Gastrocnemius medialis (tissue), 4 donors: ENCODE measurements at regions not wholly inside any gene's neighbourhood (a gene's known extent, or its start where the extent isn't known, plus 50 kb on each side); places are given as distances from the start of the nearest gene placed in this dataset.

ENCODE experiments used
- ATAC-seq, 2 donors: fragments of 150-250 bp; one replicate each; pipeline ENCODE4 v1.9.1; 2016
- DNase-seq, 2 donors: peaks; one replicate each; pipeline ENCODE4 v3.0.0-alpha.2; 2019
- H3K27ac ChIP-seq, 4 donors: fragments of 200-600 bp; sonication (generic); 1 replicate in 1 of 4; 2 replicates in 3 of 4; pipeline ENCODE4 v1.5.1; 2016 to 2018; ENCODE audit warnings: mild to moderate bottlenecking in 2 of 4, moderate library complexity in 1 of 4
- H3K27me3 ChIP-seq, 3 donors: fragments of 200-600 bp; sonication (generic) in 2 of 3; 1 replicate in 1 of 3; 2 replicates in 2 of 3; pipeline versions ENCODE4 v1.5.1 to v1.6.0; 2016 to 2019; ENCODE audit warnings: mild to moderate bottlenecking in 1 of 3, moderate library complexity in 1 of 3
- H3K36me3 ChIP-seq, 2 donors: fragments of 200-600 bp; sonication (generic) in 1 of 2; one replicate each; pipeline ENCODE4 v1.5.1; 2017 to 2018
- H3K4me1 ChIP-seq, 2 donors: fragments of 200-600 bp; sonication (generic) in 1 of 2; one replicate each; pipeline ENCODE4 v1.5.1; 2016 to 2017; ENCODE audit warnings: mild to moderate bottlenecking in 2 of 2
- H3K4me3 ChIP-seq, 4 donors: fragments of 200-600 bp; sonication (generic) in 3 of 4; 1 replicate in 1 of 4; 2 replicates in 3 of 4; pipeline ENCODE4 v1.5.1; 2016 to 2019; ENCODE audit warnings: mild to moderate bottlenecking in 2 of 4
- H3K9me3 ChIP-seq, 3 donors: fragments of 200-600 bp; sonication (generic) in 2 of 3; 1 replicate in 1 of 3; 2 replicates in 2 of 3; pipeline ENCODE4 v1.5.1; 2016 to 2019
- POLR2A ChIP-seq, 2 donors: fragments of 450-650 bp; IDR thresholded peaks; one replicate each; pipeline ENCODE4 v1.6.1; 2017; ENCODE audit warnings: antibody characterized with exemption in 2 of 2, mild to moderate bottlenecking in 2 of 2, moderate library complexity in 2 of 2
- in situ Hi-C, 4 donors: fragments of 200-750 bp; cut with MboI; loops; one replicate each; pipeline versions ENCODE4 v1.15.0 to v1.8.0; 2017; ENCODE audit warnings: low sequenced_read_pairs in 4 of 4
- intact Hi-C: fragments of 100-400 bp; cut with DNase I; formaldehyde crosslinking; loops from one replicate; pipeline ENCODE4 v1.15.1; 2023; ENCODE audit warnings: low total_unique reads
- TF ChIP-seq, protein P1 (sequence below), 5 experiments: fragments of 450-650 bp in 3 of 5; fragments of 200-600 bp in 2 of 5; sonication (generic) in 2 of 5; IDR thresholded peaks in 4 of 5; conservative IDR thresholded peaks in 1 of 5; 1 replicate in 4 of 5; 2 replicates in 1 of 5; pipeline ENCODE4 v1.5.1; 2016 to 2019; ENCODE audit warnings: antibody characterized with exemption in 5 of 5, mild to moderate bottlenecking in 3 of 5, moderate library complexity in 3 of 5

DNA sequence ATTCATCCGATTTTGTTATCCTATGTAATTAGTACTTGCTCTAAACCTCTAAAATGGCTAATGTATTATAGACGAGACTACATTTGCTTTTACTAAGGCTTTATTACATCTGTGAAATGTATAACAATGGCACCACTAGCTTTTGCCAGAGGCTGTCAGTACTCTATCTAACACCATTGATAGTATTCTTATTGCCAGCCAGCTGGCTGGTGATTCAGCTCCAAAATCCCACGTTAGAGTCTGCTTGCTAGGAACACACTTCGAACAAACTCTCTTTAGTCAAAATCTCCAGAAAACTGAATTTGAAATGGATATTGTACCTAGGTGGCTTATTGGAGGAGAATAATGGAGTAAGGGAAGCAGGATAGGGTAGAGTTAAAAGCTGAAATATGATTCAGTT is 839.2 kb downstream of the SLC6A15 start:
- no peaks in the 10 kb centered on the region for H3K4me1 ChIP-seq
- DNase-seq, result no peak
- H3K9me3 ChIP-seq, result no peaks in the 10 kb centered on the region
- H3K36me3 ChIP-seq, result no peaks in the 10 kb centered on the region
- intact Hi-C loops, result no loop called here
- TF ChIP-seq, protein P1, sequence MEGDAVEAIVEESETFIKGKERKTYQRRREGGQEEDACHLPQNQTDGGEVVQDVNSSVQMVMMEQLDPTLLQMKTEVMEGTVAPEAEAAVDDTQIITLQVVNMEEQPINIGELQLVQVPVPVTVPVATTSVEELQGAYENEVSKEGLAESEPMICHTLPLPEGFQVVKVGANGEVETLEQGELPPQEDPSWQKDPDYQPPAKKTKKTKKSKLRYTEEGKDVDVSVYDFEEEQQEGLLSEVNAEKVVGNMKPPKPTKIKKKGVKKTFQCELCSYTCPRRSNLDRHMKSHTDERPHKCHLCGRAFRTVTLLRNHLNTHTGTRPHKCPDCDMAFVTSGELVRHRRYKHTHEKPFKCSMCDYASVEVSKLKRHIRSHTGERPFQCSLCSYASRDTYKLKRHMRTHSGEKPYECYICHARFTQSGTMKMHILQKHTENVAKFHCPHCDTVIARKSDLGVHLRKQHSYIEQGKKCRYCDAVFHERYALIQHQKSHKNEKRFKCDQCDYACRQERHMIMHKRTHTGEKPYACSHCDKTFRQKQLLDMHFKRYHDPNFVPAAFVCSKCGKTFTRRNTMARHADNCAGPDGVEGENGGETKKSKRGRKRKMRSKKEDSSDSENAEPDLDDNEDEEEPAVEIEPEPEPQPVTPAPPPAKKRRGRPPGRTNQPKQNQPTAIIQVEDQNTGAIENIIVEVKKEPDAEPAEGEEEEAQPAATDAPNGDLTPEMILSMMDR (IDR thresholded peaks at IDR 0.05 in 4 of 5, conservative IDR thresholded peaks at IDR 0.05 in 1 of 5), result no peak
- no peak for TF ChIP-seq POLR2A (IDR thresholded peaks at IDR 0.05)
- ATAC-seq, result no peak
- no peak overlapping the region for H3K4me3 ChIP-seq
- H3K27ac ChIP-seq, result no peak overlapping the region
- in situ Hi-C loops, result no loop called here
- H3K27me3 ChIP-seq, result no peaks in the 10 kb centered on the region

- H3K4me3 ChIP-seq, result no peak overlapping the region
- in situ Hi-C loops (no loop called here), intact Hi-C loops (no loop called here)
- no peaks in the 10 kb centered on the region for H3K4me1 ChIP-seq
- TF ChIP-seq, protein P1 (IDR thresholded peaks at IDR 0.05 in 4 of 5, conservative IDR thresholded peaks at IDR 0.05 in 1 of 5), result no peak
- TF ChIP-seq POLR2A (IDR thresholded peaks at IDR 0.05), result no peak
- no peaks in the 10 kb centered on the region for H3K36me3 ChIP-seq
- H3K27me3 ChIP-seq, result no peaks in the 10 kb centered on the region
- no peaks in the 10 kb centered on the region for H3K9me3 ChIP-seq
- DNase-seq, result no peak
- H3K27ac ChIP-seq, result no peak overlapping the region
- ATAC-seq, result no peak
These were observed 839.6 kb downstream of the SLC6A15 start for GRCh38 chr12:84072961-84073360.

DNA sequence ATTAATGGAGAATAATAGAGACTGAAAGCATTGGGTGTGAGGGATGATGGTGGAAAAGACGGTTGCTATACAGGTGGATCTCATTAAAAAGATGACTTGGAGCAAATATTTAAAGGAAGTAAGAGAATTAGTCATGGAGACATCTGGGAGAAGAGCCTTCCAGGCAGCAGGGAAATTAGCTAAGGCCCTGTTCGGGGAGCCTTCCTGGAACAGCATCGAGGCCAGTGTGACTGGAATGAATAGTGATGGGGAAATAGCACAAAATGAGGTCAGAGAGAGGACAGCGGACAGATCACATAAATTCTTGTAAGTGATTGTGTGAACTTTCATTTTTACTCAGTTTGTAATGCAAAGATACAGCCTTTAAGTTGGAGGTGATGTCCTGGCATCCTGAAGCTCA is 842.3 kb downstream of the SLC6A15 start:
- DNase-seq (peak; percentile 4 to 17), ATAC-seq (peak in 1 of 2 donors; percentile 50)
- Histone ChIP-seq H3K9me3 (no peaks in the 10 kb centered on the region), H3K27me3 (no peaks in the 10 kb centered on the region), H3K27ac (no peak overlapping the region), H3K36me3 (no peaks in the 10 kb centered on the region), H3K4me3 (no peak overlapping the region), H3K4me1 (no peaks in the 10 kb centered on the region)
- intact Hi-C loops (no loop called here), in situ Hi-C loops (no loop called here)
- no peak for TF ChIP-seq POLR2A (IDR thresholded peaks at IDR 0.05)
- TF ChIP-seq, protein P1 (IDR thresholded peaks at IDR 0.05 in 4 of 5, conservative IDR thresholded peaks at IDR 0.05 in 1 of 5), result no peak

DNA sequence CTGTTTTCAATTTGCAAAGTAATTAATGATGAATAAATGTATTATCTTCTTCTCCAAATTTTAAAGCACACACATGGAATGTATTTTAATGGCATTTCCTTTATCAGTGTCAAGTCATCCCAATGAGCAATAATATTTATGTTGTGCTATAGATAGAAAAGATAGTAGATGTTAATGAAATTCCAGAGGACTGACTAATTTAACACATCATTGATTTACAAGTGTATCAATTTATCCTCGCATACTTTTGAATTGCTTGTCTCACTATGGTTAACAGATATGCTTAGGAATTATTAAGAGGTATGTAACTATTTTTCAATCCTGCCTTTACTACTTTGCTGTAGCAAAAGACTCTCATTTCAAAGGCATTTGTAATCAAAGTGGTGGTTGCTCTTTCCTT is 842.9 kb downstream of the SLC6A15 start:
- no peaks in the 10 kb centered on the region for H3K9me3 ChIP-seq
- intact Hi-C loops (no loop called here), in situ Hi-C loops (no loop called here)
- H3K4me3 ChIP-seq, result no peak overlapping the region
- ATAC-seq (no peak), DNase-seq (no peak)
- H3K27ac ChIP-seq, result no peak overlapping the region
- H3K4me1 ChIP-seq, result no peaks in the 10 kb centered on the region
- no peaks in the 10 kb centered on the region for H3K27me3 ChIP-seq
- H3K36me3 ChIP-seq, result no peaks in the 10 kb centered on the region
- TF ChIP-seq, protein P1 (IDR thresholded peaks at IDR 0.05 in 4 of 5, conservative IDR thresholded peaks at IDR 0.05 in 1 of 5), result no peak
- no peak for TF ChIP-seq POLR2A (IDR thresholded peaks at IDR 0.05)

GRCh38 chr12:84069198-84069597 is 843.4 kb downstream of the SLC6A15 start:
- Histone ChIP-seq H3K27me3 (no peaks in the 10 kb centered on the region), H3K4me3 (no peak overlapping the region), H3K36me3 (no peaks in the 10 kb centered on the region), H3K4me1 (no peaks in the 10 kb centered on the region), H3K27ac (no peak overlapping the region), H3K9me3 (no peaks in the 10 kb centered on the region)
- ATAC-seq (no peak), DNase-seq (no peak)
- TF ChIP-seq, protein P1 (IDR thresholded peaks at IDR 0.05 in 4 of 5, conservative IDR thresholded peaks at IDR 0.05 in 1 of 5), result no peak
- no peak for TF ChIP-seq POLR2A (IDR thresholded peaks at IDR 0.05)
- in situ Hi-C loops (no loop called here), intact Hi-C loops (no loop called here)
